ENCODE measurements at regions not wholly inside any gene's neighbourhood (a gene's known extent, or its start where the extent isn't known, plus 50 kb on each side); places are given as distances from the start of the nearest gene placed in this dataset.
"Not testable (repeated sequence)": the region's sequence is repeated elsewhere in the genome, so short reads cannot be mapped to it uniquely, and the experiment has no call there.

- no peak for DNase-seq
Observed at GRCh38 chr2:120503206-120503792, 157.4 kb downstream of the INHBB start.

- no peak for DNase-seq
Observed at GRCh38 chr2:120503793-120504571, 158.0 kb downstream of the INHBB start.

DNA sequence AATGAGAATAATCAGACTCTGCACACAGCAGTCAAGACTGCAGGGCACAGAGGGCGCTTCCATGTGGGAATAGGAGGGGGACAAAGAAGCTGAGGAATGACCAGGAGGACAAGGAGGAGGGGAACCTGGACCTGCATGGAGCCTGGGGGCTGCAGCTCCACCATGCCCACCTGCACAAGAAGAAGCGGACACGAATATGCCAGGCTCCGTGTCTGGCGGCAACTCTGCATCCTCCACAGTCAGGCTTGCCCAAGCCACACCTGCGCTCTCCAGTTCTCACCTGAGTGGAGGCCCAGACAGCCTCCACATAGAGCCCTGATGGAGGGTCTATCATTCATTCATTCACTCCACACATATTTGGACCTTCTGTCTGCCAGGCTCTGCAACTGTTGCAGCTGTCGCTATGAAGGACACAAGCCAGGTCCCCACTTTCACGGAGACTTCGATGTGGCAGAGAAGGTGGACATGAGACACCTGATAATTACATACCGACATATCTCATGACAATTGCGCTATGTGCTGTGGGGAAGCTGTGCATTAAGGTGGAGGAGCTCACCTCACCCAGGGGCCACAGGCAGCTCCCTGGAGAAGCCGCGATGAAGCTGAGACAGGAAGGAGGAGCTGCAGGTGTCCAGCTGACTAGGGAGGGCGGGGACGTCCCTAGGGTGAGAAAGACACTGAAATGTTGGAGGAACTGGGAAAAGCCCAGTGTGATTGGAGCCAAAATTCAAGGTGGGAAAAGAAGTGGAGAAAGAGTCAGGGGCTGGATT is 159.2 kb downstream of the INHBB start:
- no peak for DNase-seq

GRCh38 chr2:120508567-120509041 is 162.7 kb downstream of the INHBB start:
- DNase-seq = no peak

DNA sequence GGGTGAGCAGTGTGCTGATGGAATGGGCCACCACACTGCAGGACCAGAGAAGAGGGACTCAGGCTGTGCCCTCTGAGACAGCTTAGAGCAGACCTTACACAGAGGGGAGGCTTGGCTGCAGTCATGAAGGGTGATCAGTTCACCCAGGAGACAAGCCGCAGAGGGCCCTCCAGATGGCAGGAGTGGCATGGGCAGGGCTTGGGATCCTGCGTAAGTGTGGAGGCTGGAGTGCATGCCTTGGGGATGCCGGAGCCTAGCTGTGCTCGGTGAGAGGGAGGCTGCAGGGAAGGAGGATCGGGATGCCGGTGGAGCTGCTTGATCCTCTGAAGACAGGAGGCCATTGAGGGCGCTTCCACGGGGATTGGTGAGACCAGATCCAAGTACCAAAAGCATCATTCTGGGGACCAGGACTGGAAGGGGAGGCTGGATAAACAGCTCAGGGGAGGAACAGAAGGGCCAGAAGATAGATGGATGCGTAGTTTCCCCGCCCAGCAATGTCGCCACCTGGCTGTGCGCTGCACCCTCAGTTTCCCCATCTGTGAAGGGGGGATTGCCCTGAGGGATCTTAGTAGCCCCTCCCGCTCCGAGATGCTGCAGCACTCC is 163.4 kb downstream of the INHBB start:
- no peak for DNase-seq

DNA sequence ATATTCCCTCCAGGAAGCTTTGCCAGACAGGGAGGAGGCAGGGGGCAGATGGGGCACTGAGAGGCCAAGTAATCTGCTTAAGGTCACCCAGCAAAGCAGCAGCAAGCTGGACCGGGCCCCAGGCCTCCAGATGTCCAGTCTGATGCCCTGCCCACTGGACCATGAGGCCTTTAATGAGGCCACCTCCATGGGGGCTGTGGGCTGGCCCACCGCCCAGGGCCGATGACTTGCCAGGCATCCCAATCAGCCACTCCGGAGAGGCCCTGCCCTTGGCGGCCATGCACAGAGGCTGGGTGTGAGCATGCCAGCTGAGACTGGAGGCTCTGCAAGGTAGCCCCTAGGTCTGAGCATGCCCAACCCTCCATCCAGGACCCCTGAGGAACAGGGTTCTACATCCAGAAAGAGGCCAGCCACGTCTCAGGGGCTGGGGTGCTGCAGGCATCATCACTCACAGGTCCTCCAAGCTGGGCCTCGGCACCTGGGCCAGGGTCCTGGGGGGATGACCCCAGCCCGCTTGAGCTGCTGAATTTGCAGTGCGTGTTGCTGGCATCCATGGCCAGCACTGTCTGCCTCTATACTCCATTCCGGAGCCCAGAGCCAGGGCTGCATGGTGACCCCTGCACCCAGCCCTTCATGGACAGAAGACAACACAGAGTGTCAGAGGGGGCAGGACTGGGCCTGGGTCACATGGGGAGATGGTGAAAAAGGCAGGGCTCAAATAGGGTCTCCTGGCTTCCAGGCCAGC is 164.2 kb downstream of the INHBB start:
- DNase-seq = no peak

GRCh38 chr2:120510751-120511395 is 164.9 kb downstream of the INHBB start:
- no peak for DNase-seq

DNA sequence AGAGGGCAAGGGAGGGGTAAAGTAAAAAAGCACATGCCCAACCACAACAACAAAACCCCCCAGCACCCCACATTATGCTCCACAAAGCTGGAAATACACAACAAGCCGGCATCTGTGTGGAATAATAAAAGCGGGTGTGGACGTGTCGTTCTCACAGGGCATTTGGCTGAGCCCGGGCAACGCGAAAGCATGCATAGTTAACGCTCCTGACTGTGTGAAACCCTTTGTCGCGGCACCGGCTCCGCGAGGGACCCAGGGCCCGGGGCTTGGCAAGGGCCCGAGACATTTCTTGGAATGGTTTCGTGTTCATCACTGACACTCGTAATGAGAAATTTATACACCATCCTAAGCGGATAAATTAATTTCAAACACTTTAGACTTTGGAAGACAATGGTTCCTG is 165.6 kb downstream of the INHBB start:
- no peak for DNase-seq

- DNase-seq = no peak
Observed at GRCh38 chr2:120511947-120512710, 166.2 kb downstream of the INHBB start.

DNA sequence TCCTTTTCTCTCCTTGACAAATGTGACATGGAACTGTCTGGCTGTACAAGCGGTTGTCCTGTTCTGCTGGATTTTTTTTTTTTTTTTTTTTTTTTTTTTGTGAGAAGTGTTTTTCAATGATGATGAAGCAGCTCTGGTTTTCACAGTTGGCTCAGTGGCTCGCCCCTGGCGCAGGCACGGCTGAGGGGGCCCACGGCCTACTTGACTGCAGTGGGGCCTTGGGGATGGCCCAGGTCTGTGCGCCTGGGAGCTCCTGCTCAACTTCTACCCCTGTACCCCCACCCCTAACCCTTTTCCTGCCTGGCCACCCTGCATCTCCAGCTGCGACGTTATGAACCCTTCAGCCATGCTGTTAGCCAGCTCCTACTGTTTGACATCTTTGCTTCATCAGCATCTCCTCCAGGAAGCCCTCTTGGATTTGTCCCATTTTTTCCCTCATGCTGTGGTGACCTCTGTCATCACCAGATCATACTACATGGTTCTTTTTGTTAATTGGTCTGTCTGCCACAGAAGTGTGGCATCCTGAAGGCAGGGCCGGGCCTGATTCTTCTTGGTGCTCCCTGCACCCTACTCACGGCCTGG is 167.9 kb downstream of the INHBB start:
- DNase-seq = no peak

DNA sequence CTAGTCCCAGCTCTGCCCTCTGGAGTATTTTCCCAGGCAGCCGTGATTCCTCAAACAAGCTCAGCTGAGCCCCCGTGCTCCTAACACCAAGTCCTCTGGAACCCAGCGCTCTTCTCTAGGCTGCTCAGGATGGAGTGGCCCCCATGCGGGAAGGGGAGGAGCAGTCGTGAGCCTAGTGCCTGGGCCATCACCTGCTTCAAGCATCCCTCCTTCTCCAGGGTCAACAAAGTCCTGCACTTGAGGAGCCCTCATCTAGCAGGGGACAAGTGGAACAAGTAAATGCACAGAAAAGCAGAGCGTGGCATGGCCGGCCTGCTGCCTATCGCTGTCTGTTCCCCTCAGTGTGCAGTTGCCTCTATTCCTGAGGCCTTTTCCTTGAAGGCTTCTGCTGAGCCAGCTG is 168.6 kb downstream of the INHBB start:
- no peak for DNase-seq

DNA sequence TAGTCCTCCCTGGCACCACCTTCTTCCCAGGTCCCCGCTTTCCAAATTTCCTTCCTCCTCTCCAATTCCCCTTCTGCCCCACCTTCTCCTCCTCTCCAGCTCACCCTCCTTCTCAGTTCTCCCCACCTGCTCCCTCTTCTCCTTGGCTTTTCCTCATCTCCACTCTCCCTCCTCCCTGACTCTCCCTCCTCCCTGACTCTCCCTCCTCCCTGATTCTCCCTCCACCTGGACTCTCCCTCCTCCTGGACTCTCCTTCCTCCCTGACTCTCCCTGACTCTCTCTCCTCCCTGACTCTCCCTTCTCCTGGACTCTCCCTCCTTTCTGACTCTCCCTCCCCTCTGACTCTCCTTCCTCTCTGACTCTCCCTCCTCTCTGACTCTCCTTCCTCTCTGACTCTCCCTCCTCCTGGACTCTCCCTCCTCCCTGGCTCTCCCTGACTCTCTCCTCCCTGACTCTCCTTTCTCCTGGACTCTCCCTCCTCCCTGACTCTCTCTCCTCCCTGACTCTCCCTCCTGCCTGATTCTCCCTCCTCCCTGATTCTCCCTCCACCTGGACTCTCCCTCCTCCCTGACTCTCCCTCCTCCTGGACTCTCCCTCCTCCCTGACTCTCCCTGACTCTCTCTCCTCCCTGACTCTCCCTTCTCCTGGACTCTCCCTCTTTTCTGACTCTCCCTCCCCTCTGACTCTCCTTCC is 169.3 kb downstream of the INHBB start:
- DNase-seq = not testable (repeated sequence)

DNA sequence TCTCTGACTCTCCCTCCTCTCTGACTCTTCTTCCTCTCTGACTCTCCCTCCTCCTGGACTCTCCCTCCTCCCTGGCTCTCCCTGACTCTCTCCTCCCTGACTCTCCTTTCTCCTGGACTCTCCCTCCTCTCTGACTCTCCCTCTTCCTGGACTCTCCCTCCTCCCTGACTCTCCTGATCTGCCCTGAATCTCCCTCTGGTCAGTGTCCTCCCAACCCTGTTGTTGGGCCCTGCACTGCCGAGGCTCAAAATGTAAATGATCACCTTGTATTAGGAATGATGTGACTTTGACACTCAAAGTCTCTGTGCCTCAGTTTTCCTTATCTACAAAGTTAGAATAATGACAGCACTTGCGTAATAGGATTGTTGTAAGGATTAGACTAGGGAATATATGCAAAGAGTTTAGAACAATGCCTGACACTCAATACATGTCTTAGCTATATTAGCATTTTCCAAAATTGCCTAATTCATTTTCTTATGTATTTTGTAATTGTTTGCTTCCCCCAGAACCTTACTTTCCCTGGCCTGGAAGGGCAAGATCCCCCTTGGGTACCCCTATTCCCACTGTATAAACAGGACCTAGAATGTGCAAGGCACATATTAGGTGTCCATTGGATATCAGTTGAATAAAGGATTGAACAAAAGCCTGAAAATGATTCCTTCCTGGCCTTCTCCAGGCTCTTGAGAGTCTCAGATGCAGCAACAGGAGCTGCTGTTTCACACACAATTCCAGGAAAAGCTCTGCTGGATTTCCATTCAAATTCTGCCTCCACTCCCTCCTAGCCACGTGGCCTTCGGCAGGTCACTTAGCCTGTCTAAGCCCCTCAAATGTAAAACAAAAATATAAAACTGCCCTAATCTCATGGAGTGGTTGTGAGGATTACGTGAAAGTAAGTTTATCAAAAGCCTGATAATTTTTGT is 170.1 kb downstream of the INHBB start:
- DNase-seq = no peak

DNA sequence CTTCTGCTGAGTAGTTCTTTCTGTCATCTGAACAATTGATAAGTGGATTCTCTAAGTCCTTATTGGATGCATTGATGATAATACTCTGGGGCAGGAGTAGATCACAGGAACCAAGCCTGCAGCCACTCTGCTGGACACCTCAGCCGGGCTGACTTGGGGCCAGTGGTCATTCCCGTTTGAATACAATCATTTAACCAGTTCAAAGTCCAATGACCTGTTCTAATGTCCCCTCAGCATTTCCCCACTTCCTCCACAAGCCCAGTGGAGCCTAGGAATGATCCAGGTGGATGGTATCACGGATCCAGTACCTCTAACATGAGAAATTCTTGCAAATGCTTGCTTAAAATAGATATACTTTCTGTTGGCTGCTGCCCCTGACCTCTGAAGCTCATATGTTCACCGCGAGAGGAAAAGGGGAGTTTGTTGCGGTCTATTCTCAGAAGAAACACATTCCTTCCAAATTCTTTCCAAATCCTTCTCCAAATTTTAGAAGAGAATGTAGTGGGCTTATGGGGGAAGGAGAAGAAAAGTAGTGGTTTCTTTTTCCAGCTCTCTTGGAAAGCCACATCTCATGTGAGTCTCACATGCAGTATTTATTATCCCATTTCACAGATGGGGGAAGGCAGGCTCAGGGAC is 170.9 kb downstream of the INHBB start:
- no peak for DNase-seq

GRCh38 chr2:120517751-120518469 is 172.0 kb downstream of the INHBB start:
- no peak for DNase-seq

GRCh38 chr2:120518819-120519218 is 172.9 kb downstream of the INHBB start:
- DNase-seq = no peak

- no peak for DNase-seq
Observed at GRCh38 chr2:120519469-120519868, 173.5 kb downstream of the INHBB start.

- DNase-seq = no peak
Observed at GRCh38 chr2:120520454-120520853, 174.5 kb downstream of the INHBB start.

Data from activated CD4-positive, alpha-beta T cell treated with anti-CD3 and anti-CD28 coated beads, Interleukin-10, Interleukin-2, amounts not matched to agents 100 ng/mL and 50 ng/mL, durations not matched to agents 16 hours and 8 hours (primary cell).